ENCODE measurements at regions not wholly inside any gene's neighbourhood (a gene's known extent, or its start where the extent isn't known, plus 50 kb on each side); places are given as distances from the start of the nearest gene placed in this dataset.

GRCh38 chr1:217272385-217272784 lies 358.5 kb downstream of the GPATCH2 start:
- H3K9me3 Mint-ChIP-seq: no peaks in the 10 kb centered on the region
- no peaks in the 10 kb centered on the region for H3K27me3 Mint-ChIP-seq (ENCODE audit: low read depth)
- H3K4me1 Mint-ChIP-seq (ENCODE audit: low read depth): no peaks in the 10 kb centered on the region
- H3K27ac Mint-ChIP-seq: no peak overlapping the region
- H3K4me3 Mint-ChIP-seq: no peak overlapping the region
- no peaks in the 10 kb centered on the region for H3K36me3 Mint-ChIP-seq (ENCODE audit: low read depth)

- H3K9me3 Mint-ChIP-seq: no peaks in the 10 kb centered on the region
- H3K27me3 Mint-ChIP-seq (ENCODE audit: low read depth): no peaks in the 10 kb centered on the region
- H3K27ac Mint-ChIP-seq: no peak overlapping the region
- no peaks in the 10 kb centered on the region for H3K36me3 Mint-ChIP-seq (ENCODE audit: low read depth)
- H3K4me1 Mint-ChIP-seq (ENCODE audit: low read depth): no peaks in the 10 kb centered on the region
- H3K4me3 Mint-ChIP-seq: no peak overlapping the region
These were observed 360.8 kb downstream of the GPATCH2 start for GRCh38 chr1:217270101-217270500.

DNA sequence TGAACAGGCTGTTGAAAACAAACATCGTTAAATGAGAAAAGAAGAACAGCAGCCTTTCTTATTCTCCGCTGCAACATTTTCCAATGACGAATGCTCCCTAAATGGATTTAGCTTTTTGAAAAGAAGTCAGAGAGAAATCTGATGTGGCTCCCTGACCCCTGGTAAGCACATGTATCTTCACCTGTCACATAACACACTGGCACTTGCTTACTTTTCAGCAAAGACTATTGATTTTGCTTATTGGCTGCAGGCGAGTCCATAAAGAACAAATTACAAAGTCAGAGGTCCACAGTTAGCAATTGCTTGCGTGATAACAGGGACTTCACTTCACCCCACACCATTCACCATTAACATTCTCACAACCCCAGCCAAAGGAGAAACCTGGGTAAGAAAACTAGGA lies 362.8 kb downstream of the GPATCH2 start:
- Mint-ChIP-seq H3K27ac (no peak overlapping the region), H3K4me3 (no peak overlapping the region), H3K4me1 (ENCODE audit: low read depth) (no peaks in the 10 kb centered on the region), H3K27me3 (ENCODE audit: low read depth) (no peaks in the 10 kb centered on the region), H3K9me3 (no peaks in the 10 kb centered on the region), H3K36me3 (ENCODE audit: low read depth) (no peaks in the 10 kb centered on the region)

DNA sequence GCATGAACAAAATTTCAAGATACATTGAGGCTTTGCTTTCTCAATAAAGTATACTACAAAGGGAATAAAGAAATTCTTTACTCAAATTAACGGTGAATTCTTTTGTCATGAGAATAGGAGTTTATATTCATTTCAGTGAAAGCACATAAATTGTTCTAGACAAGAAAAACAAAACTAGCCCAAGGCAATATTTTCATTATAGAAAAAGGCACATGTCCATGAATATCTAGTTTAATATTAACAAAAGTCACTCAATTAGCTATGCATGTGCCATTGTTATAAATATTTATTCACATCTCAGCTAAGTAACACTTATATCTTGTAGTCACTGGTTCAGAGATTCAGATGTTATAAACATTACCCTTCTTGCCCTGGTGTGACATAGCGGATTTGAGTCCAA lies 369.3 kb downstream of the GPATCH2 start:
- no peaks in the 10 kb centered on the region for H3K36me3 Mint-ChIP-seq (ENCODE audit: low read depth)
- no peaks in the 10 kb centered on the region for H3K4me1 Mint-ChIP-seq (ENCODE audit: low read depth)
- no peak overlapping the region for H3K4me3 Mint-ChIP-seq
- no peak overlapping the region for H3K27ac Mint-ChIP-seq
- no peaks in the 10 kb centered on the region for H3K27me3 Mint-ChIP-seq (ENCODE audit: low read depth)
- no peaks in the 10 kb centered on the region for H3K9me3 Mint-ChIP-seq

- Mint-ChIP-seq H3K9me3 (no peaks in the 10 kb centered on the region), H3K4me3 (no peak overlapping the region), H3K36me3 (ENCODE audit: low read depth) (no peaks in the 10 kb centered on the region), H3K4me1 (ENCODE audit: low read depth) (no peaks in the 10 kb centered on the region), H3K27ac (no peak overlapping the region), H3K27me3 (ENCODE audit: low read depth) (no peaks in the 10 kb centered on the region)
These were observed 370.2 kb downstream of the GPATCH2 start for GRCh38 chr1:217260676-217261075.

GRCh38 chr1:217253985-217254384 lies 376.9 kb downstream of the GPATCH2 start:
- Mint-ChIP-seq H3K9me3 (no peaks in the 10 kb centered on the region), H3K36me3 (ENCODE audit: low read depth) (no peaks in the 10 kb centered on the region), H3K27ac (no peak overlapping the region), H3K27me3 (ENCODE audit: low read depth) (no peaks in the 10 kb centered on the region), H3K4me1 (ENCODE audit: low read depth) (no peaks in the 10 kb centered on the region), H3K4me3 (no peak overlapping the region)

GRCh38 chr1:217253351-217253750 lies 377.5 kb downstream of the GPATCH2 start:
- no peak overlapping the region for H3K4me3 Mint-ChIP-seq
- H3K36me3 Mint-ChIP-seq (ENCODE audit: low read depth): no peaks in the 10 kb centered on the region
- H3K9me3 Mint-ChIP-seq: no peaks in the 10 kb centered on the region
- no peaks in the 10 kb centered on the region for H3K4me1 Mint-ChIP-seq (ENCODE audit: low read depth)
- H3K27ac Mint-ChIP-seq: no peak overlapping the region
- H3K27me3 Mint-ChIP-seq (ENCODE audit: low read depth): no peaks in the 10 kb centered on the region

DNA sequence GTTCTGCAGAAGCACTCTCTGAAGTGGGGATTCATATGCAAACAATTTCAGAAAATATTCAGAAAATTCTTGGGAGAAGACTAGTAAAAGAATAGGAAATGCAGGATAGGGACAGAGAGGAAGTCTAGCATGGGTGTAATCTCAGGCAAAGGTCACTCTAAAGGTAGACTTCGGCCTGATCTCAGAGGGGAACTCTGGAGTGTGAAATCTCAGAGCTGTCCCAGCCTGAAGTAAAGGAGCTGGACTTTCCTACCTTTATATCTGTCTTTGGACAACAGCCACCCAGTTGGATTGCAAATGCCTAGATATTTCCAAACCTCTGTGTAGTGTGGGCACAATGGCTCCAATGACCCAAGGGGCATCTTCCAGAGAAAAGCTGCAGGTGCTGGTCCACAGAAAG lies 379.8 kb downstream of the GPATCH2 start:
- Mint-ChIP-seq H3K4me3 (no peak overlapping the region), H3K9me3 (no peaks in the 10 kb centered on the region), H3K27me3 (ENCODE audit: low read depth) (no peaks in the 10 kb centered on the region), H3K36me3 (ENCODE audit: low read depth) (no peaks in the 10 kb centered on the region), H3K27ac (no peak overlapping the region), H3K4me1 (ENCODE audit: low read depth) (no peaks in the 10 kb centered on the region)

DNA sequence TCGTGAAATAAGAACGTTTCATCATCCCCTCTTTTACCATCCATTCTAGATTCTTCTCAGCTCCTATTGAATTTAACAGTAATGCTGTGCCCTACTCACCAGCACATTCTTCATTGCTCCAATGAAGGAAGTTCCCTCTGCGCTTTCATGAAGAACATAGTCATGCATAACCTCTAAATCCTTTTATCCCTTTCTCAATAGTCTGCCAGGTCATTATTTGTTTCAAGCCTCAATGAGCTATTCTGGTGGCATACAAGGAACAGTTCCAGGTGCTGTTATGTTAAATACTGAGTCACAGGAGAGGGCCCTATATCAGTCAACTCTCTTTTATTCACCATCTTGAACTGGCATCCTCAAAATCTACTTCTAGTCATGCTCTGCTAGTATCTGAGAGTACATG lies 381.0 kb downstream of the GPATCH2 start:
- Mint-ChIP-seq H3K4me1 (ENCODE audit: low read depth) (no peaks in the 10 kb centered on the region), H3K4me3 (no peak overlapping the region), H3K27ac (no peak overlapping the region), H3K27me3 (ENCODE audit: low read depth) (no peaks in the 10 kb centered on the region), H3K9me3 (no peaks in the 10 kb centered on the region), H3K36me3 (ENCODE audit: low read depth) (no peaks in the 10 kb centered on the region)

DNA sequence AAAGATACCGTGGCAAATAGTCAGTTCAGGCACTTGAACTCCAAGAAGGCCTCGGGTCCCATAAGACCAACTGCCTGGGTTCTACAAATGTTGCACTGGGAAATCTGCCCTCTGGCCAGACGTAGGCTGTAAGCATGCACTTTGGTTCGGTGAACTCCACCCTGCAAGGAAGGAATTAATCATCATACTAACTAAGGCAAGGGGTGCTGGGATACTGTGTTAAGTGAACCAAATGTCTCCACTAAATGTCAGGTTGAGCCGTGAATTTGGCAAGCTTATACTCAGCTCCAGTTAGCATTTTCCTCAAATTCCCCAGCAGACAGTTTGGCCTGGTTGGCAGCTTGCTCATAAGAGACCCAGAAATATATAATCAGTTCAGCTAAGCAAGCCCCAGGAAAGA lies 385.9 kb downstream of the GPATCH2 start:
- no peak overlapping the region for H3K27ac Mint-ChIP-seq
- H3K9me3 Mint-ChIP-seq: no peaks in the 10 kb centered on the region
- H3K36me3 Mint-ChIP-seq (ENCODE audit: low read depth): no peaks in the 10 kb centered on the region
- no peaks in the 10 kb centered on the region for H3K4me1 Mint-ChIP-seq (ENCODE audit: low read depth)
- no peak overlapping the region for H3K4me3 Mint-ChIP-seq
- no peaks in the 10 kb centered on the region for H3K27me3 Mint-ChIP-seq (ENCODE audit: low read depth)

GRCh38 chr1:217240656-217241055 lies 390.2 kb downstream of the GPATCH2 start:
- no peak overlapping the region for H3K4me3 Mint-ChIP-seq
- H3K36me3 Mint-ChIP-seq (ENCODE audit: low read depth): no peaks in the 10 kb centered on the region
- no peaks in the 10 kb centered on the region for H3K9me3 Mint-ChIP-seq
- H3K4me1 Mint-ChIP-seq (ENCODE audit: low read depth): no peaks in the 10 kb centered on the region
- H3K27ac Mint-ChIP-seq: no peak overlapping the region
- no peaks in the 10 kb centered on the region for H3K27me3 Mint-ChIP-seq (ENCODE audit: low read depth)

DNA sequence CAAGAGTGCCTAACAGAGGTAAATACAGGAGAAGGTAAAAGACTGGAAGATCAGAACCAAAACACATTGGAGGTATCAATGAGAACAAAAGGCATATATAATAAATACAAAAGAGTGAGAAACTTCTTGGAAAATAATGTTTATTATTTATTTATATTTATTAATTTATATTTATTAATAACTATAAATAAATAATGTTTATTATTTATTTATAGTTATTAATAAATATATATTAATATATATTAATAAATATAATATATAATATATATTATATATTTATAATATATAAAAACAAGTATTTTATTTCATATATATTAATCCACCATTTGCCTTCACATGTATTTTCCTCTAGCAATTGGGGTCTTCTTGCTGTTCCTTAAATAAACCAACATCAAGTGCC lies 391.9 kb downstream of the GPATCH2 start:
- Mint-ChIP-seq H3K4me1 (ENCODE audit: low read depth) (no peaks in the 10 kb centered on the region), H3K27ac (no peak overlapping the region), H3K4me3 (no peak overlapping the region), H3K36me3 (ENCODE audit: low read depth) (no peaks in the 10 kb centered on the region), H3K9me3 (no peaks in the 10 kb centered on the region), H3K27me3 (ENCODE audit: low read depth) (no peaks in the 10 kb centered on the region)

DNA sequence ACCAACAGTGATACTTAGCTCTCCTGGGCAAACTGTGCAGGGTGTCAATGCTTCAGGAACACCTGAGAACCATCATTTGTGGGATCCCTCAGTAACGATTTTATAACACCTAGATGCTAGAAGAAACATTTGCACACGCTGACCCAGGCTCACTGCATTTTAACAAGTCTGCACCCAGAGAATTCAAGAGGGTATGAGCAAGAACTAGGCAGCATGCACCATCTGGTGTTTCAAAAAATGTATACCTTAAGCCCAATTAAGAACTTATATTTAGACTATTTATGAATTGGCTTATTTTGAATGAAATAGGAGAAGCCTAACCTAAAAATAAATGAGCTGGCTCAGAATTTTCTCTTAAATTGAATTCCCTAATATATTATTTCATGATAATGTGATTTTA lies 400.5 kb downstream of the GPATCH2 start:
- Mint-ChIP-seq H3K36me3 (ENCODE audit: low read depth) (no peaks in the 10 kb centered on the region), H3K27me3 (ENCODE audit: low read depth) (no peaks in the 10 kb centered on the region), H3K27ac (no peak overlapping the region), H3K4me3 (no peak overlapping the region), H3K4me1 (ENCODE audit: low read depth) (no peaks in the 10 kb centered on the region), H3K9me3 (no peaks in the 10 kb centered on the region)

DNA sequence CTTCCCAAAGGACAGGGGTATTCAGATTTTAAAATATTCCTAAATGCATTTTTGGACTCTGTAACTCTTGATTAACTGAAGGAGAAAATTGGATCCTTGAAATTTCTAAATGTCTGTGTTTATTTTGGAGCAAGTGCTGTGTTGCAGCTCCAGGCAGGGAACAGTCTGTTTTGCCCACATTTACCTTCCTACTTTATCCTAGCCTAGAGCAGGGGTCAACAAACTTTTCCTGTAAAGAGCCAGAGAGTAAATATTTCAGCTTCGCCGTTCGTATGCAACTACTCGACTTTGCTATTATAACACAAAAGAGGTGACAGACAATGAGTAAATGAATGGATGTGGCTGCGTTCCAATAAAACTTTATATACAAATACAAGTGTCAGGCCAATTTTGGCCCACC lies 402.2 kb downstream of the GPATCH2 start:
- H3K4me1 Mint-ChIP-seq (ENCODE audit: low read depth): no peaks in the 10 kb centered on the region
- H3K27ac Mint-ChIP-seq: no peak overlapping the region
- H3K4me3 Mint-ChIP-seq: no peak overlapping the region
- no peaks in the 10 kb centered on the region for H3K36me3 Mint-ChIP-seq (ENCODE audit: low read depth)
- H3K9me3 Mint-ChIP-seq: no peaks in the 10 kb centered on the region
- no peaks in the 10 kb centered on the region for H3K27me3 Mint-ChIP-seq (ENCODE audit: low read depth)

DNA sequence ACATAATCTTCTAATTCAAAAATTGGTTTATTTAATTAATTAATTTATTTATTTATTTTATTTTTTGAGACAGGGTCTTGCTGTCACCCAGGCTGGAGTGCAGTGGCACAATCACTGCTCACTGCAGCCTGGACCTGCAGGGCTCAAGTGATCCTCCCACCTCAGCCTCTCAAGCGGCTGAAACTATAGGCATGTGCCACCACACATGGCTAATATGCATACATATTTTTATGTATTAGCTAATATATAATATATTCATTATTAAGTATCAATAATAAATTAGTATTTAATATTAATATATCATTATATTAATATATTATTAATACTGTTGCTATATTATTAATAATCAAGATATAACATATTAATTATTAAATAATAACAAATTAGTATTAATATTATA lies 406.7 kb downstream of the GPATCH2 start:
- Mint-ChIP-seq H3K27ac (no peak overlapping the region), H3K4me1 (ENCODE audit: low read depth) (no peaks in the 10 kb centered on the region), H3K27me3 (ENCODE audit: low read depth) (no peaks in the 10 kb centered on the region), H3K36me3 (ENCODE audit: low read depth) (no peaks in the 10 kb centered on the region), H3K4me3 (no peak overlapping the region), H3K9me3 (no peaks in the 10 kb centered on the region)

GRCh38 chr1:217214551-217214950 lies 416.3 kb downstream of the GPATCH2 start:
- H3K4me1 Mint-ChIP-seq (ENCODE audit: low read depth): no peaks in the 10 kb centered on the region
- H3K27me3 Mint-ChIP-seq (ENCODE audit: low read depth): no peaks in the 10 kb centered on the region
- H3K27ac Mint-ChIP-seq: no peak overlapping the region
- H3K4me3 Mint-ChIP-seq: no peak overlapping the region
- H3K9me3 Mint-ChIP-seq: peaks cover 13% of the 10 kb centered on the region
- H3K36me3 Mint-ChIP-seq (ENCODE audit: low read depth): no peaks in the 10 kb centered on the region
